Coronary artery (tissue), 2 donors: ENCODE measurements at regions not wholly inside any gene's neighbourhood (a gene's known extent, or its start where the extent isn't known, plus 50 kb on each side); places are given as distances from the start of the nearest gene placed in this dataset.

ENCODE experiments used
- DNase-seq: peaks from one replicate; pipeline ENCODE4 v3.0.0-alpha.2; 2017; ENCODE audit warnings: low spot score
- H3K27ac ChIP-seq, 2 donors: fragments of 200-600 bp; sonication (generic); one replicate each; pipeline ENCODE4 v1.5.1; 2016 to 2019
- H3K4me3 ChIP-seq: fragments of 200-600 bp; sonication (generic); 2 replicates; pipeline ENCODE4 v1.5.1; 2016; ENCODE audit warnings: mild to moderate bottlenecking, moderate library complexity
- TF ChIP-seq, protein P1 (sequence below): fragments of 200-600 bp; sonication (generic); IDR thresholded peaks from one replicate; pipeline ENCODE4 v1.5.1; 2019; ENCODE audit warnings: antibody characterized with exemption

DNA sequence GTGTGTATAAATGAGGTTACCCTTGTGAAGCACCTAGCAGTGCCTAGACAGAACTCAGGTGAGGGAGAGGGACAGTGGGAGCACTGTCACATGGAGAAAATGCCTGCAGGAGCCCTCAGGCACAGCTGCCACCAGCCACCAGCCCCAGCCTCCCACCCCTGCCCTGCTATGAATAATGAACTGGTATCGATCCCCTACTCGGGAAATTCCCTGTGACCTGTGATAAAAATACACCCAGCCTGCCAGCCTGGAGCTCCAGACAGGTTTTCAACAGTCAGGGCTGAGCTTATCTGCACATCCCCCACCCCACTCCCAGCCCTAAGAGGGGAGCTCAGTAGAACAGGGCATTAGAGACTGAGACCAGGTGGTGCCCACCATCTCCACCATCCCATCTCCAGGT lies 159.6 kb upstream of the PJA1 start:
- H3K27ac ChIP-seq, result no peak overlapping the region
- no peak for DNase-seq

DNA sequence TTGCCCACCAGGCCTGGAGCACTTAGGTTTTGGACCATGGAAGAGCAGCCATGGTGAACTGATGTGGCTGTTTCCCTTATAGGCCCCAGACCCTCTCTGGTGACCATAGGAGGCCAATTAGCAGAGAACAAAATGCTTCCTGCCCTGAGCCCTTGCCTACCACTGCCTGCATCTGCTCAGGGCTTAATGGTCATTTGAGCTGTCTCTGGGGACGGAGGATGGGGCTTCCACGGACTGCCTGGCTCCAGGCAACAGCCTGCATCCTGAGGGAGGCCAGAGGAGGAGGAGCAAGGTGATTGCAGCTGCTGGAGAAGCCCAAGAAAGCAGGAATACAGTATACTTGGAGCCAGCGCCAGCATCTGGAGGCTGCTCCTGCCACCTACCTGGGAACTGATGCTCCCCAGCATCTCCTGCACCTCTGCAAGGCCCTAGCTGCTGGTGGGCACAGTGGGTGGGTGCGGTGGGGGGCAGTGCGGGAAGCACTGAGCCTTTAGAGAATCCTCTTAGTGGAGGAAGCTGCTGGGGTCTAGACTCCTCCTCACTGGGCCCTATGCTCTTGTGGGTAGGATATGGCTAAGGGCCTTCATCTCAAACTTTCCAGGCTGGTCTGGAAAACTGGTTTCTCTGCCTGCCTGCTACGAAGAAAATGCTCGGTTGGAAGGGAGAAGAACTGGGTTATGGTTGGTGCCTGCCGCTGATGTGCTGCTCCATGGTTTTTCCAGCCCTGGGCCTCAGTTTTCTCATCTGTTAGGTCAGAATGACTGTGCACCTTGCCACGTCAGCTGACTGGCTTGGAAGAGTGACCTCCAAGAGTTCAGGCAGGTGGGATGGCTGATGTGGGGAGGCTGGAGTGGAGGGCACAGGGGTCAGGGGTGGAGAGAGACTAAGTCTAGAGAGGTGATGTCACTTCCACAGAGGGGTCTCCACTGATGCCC lies 158.8 kb upstream of the PJA1 start:
- DNase-seq, result no peak
- Histone ChIP-seq H3K27ac (no peak overlapping the region), H3K4me3 (no peak overlapping the region)
- TF ChIP-seq, protein P1, sequence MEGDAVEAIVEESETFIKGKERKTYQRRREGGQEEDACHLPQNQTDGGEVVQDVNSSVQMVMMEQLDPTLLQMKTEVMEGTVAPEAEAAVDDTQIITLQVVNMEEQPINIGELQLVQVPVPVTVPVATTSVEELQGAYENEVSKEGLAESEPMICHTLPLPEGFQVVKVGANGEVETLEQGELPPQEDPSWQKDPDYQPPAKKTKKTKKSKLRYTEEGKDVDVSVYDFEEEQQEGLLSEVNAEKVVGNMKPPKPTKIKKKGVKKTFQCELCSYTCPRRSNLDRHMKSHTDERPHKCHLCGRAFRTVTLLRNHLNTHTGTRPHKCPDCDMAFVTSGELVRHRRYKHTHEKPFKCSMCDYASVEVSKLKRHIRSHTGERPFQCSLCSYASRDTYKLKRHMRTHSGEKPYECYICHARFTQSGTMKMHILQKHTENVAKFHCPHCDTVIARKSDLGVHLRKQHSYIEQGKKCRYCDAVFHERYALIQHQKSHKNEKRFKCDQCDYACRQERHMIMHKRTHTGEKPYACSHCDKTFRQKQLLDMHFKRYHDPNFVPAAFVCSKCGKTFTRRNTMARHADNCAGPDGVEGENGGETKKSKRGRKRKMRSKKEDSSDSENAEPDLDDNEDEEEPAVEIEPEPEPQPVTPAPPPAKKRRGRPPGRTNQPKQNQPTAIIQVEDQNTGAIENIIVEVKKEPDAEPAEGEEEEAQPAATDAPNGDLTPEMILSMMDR, result no peak

More for the DNA sequence above, 159.6 kb upstream of the PJA1 start:
- H3K4me3 ChIP-seq, result no peak overlapping the region
- TF ChIP-seq, protein P1, result no peak

DNA sequence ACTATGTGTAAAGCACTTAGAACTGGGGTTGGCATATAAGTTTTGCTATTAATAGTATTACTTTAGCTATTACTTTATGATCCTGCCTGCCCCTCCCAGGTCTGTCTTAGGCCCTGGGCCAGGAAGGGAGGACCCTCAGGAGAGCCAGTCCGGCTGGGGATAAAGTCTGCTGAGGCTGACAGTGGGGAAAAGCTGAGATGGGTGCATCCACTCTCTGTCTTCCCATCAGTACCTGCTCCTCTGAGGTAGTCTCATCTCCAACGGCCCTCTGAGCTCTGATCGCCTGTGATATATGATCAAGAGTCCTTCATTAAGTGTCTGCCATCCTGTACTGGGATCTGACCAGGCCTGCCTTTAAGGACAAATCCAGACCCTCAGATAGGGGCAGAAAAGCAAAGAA lies 156.5 kb upstream of the PJA1 start:
- DNase-seq, result peak; percentile 17
- H3K4me3 ChIP-seq, result no peak overlapping the region
- TF ChIP-seq, protein P1, result no peak
- no peak overlapping the region for H3K27ac ChIP-seq

DNA sequence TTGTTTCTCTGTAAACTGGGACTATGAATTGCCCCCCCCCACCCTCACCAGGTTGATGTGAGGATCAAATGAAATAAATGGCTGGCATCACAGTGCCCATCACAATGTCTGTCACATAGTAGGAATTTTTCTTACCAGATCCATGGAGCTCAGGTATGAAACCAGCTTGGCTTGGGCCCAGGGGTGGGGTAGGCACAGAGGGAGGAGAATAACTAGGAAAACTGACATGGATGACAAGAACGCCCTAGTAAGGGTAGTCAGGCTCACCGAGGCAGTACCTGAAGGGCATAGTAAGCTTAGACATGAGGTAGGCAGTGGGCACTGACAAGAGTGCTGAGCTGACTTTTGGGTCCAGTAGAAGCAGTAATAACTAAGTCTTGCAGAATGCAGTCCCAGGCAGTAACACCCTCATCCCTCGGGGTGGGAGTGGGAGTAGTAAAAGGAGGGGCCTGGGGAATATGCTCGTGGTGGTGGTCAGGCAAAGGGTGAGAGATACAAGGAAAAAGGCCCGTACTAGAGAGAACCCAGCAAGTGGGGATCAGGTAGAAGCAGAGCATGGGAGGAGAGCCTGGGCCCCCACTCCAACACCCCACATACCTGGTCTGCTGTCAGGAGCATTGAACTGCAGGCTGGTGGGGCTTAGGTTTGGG lies 155.9 kb upstream of the PJA1 start:
- peak; percentile 33 for DNase-seq
- TF ChIP-seq, protein P1, result no peak
- no peak overlapping the region for H3K27ac ChIP-seq
- H3K4me3 ChIP-seq, result no peak overlapping the region

DNA sequence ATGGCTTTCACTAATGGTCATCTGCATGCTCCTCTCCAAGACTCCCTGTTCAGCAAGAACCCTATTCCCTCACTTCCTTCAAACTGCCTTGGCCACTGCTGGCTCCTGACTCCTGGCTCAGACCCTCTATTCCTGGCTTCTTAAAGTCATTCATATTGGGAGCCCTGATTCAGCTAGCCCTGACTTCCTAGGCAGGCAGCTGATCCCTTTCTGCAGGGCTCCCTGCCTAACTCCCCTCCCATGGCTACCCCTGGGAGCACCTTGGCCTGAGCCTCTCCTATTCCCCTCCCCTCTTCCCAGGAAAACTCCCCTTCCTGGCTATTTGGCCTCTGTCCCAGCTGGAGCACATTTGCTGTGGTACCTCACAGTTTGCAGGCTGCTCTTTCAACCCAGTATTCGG lies 154.9 kb upstream of the PJA1 start:
- no peak overlapping the region for H3K4me3 ChIP-seq
- no peak overlapping the region for H3K27ac ChIP-seq
- TF ChIP-seq, protein P1, result no peak
- DNase-seq, result peak; percentile 35

DNA sequence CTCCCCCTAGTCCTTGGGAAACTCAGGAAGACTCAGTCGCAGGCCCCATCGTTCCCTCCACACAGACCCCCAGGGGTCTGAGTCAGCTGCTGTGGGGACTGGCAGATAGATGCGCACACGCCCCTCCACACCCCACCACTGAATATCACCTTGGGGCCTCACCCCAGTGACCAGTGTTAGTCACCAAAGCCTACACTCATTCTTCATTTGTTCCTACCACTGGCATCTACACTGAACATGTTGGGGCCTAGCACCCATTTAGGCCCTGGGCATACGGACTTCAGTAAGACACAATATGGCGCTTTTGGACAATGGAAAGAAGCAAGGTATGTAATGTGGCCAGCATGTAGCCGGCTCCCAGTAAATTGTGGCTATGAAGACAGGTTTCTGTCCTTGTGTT lies 154.1 kb upstream of the PJA1 start:
- Histone ChIP-seq H3K27ac (no peak overlapping the region), H3K4me3 (no peak overlapping the region)
- peak; percentile 19 for DNase-seq
- TF ChIP-seq, protein P1, result no peak
